Activated B cell treated with CpG ODN at 0.5 μM for 24 hours (primary cell): ENCODE measurements at regions not wholly inside any gene's neighbourhood (a gene's known extent, or its start where the extent isn't known, plus 50 kb on each side); places are given as distances from the start of the nearest gene placed in this dataset.

Source experiments
- ATAC-seq: fragments of 200-7000 bp; cut with Tn5 transposase; one replicate; pipeline ENCODE4 v1.10.0; 2021; ENCODE audit warnings: low read depth, mild to moderate bottlenecking, moderate library complexity
- CTCF ChIA-PET: fragments of 350-600 bp; sonication (Branson Sonifier 250); formaldehyde crosslinking; loops from one replicate; lab custom pipeline; 2021; ENCODE audit warnings: antibody characterized with exemption; lab: Charles Lee
- POLR2A ChIA-PET: fragments of 350-600 bp; sonication (Branson Sonifier 250); formaldehyde crosslinking; loops from one replicate; lab custom pipeline; 2021; ENCODE audit warnings: antibody characterized with exemption; lab: Charles Lee
- DNase-seq: peaks from one replicate; pipeline ENCODE4 v3.0.0; 2022
- H3K27ac Mint-ChIP-seq: one replicate; pipeline ENCODE4 v1.8.0; 2020; ENCODE audit warnings: mixed read lengths
- H3K27me3 Mint-ChIP-seq: one replicate; pipeline ENCODE4 v1.8.0; 2021; ENCODE audit warnings: mixed read lengths
- H3K36me3 Mint-ChIP-seq: one replicate; pipeline ENCODE4 v1.8.0; 2021; ENCODE audit warnings: low read depth, mixed read lengths
- H3K4me1 Mint-ChIP-seq: one replicate; pipeline ENCODE4 v1.8.0; 2021; ENCODE audit warnings: mixed read lengths
- H3K4me3 Mint-ChIP-seq: one replicate; pipeline ENCODE4 v1.8.0; 2020; ENCODE audit warnings: mild to moderate bottlenecking, mixed read lengths
- H3K9me3 Mint-ChIP-seq: one replicate; pipeline ENCODE4 v1.8.0; 2020; ENCODE audit warnings: mixed read lengths
- intact Hi-C: fragments of 100-400 bp; cut with micrococcal nuclease; formaldehyde crosslinking; loops from one replicate; pipeline ENCODE4 v1.15.1; 2024
- TF ChIP-seq, protein P1 (sequence below): fragments of 200-600 bp; IDR thresholded peaks from one replicate; pipeline ENCODE4 v1.8.0; 2022; ENCODE audit warnings: antibody characterized with exemption, mild to moderate bottlenecking

DNA sequence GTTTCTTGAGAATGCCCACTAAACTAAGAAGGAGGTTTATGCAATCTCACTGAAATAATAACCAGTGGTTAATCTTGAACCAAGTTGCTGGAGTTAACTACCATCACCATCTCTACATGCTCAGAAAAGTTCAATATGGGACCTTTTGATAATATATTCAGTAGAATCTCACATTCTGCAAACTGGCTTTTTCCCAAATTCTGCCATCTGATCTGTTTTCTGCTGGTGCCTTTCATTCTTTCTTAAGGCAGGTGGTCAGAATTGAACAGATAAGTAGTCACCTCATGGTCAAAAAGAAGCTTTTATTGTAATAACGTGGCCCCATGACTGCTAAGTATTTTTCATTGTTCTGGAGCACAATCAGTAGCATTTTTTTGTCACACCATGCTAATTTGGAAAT is 229.0 kb upstream of the GK2 start:
- Mint-ChIP-seq H3K27me3 (no peaks in the 10 kb centered on the region), H3K9me3 (no peaks in the 10 kb centered on the region), H3K36me3 (no peaks in the 10 kb centered on the region), H3K4me3 (no peak overlapping the region), H3K4me1 (no peaks in the 10 kb centered on the region), H3K27ac (no peak overlapping the region)
- ATAC-seq (no peak), DNase-seq (no peak)
- intact Hi-C loops, result no loop called here
- TF ChIP-seq, protein P1, sequence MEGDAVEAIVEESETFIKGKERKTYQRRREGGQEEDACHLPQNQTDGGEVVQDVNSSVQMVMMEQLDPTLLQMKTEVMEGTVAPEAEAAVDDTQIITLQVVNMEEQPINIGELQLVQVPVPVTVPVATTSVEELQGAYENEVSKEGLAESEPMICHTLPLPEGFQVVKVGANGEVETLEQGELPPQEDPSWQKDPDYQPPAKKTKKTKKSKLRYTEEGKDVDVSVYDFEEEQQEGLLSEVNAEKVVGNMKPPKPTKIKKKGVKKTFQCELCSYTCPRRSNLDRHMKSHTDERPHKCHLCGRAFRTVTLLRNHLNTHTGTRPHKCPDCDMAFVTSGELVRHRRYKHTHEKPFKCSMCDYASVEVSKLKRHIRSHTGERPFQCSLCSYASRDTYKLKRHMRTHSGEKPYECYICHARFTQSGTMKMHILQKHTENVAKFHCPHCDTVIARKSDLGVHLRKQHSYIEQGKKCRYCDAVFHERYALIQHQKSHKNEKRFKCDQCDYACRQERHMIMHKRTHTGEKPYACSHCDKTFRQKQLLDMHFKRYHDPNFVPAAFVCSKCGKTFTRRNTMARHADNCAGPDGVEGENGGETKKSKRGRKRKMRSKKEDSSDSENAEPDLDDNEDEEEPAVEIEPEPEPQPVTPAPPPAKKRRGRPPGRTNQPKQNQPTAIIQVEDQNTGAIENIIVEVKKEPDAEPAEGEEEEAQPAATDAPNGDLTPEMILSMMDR, result no peak
- CTCF ChIA-PET, result no interaction called here
- POLR2A ChIA-PET, result no interaction called here

DNA sequence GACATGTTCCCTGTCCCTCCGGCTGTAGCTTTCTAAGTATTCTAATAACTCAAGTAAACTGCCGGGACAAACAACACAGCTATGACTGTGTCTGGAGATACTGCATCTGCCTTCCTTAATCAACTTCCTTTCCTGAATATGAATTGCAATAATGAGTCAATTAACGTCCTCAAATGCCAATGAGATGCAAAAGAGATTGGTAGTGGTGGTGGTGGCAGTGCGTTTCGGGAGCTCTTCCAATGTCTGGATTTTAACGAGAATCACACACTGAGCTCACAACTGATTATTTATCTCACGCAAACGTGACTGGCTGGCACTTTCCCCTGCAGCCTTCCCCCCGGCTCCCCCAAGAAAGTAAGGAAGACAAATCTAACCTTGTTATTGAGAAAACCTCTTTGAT is 226.1 kb upstream of the GK2 start:
- H3K9me3 Mint-ChIP-seq, result no peaks in the 10 kb centered on the region
- TF ChIP-seq, protein P1, result no peak
- DNase-seq (no peak), ATAC-seq (no peak)
- no peak overlapping the region for H3K27ac Mint-ChIP-seq
- H3K27me3 Mint-ChIP-seq, result peaks cover 3% of the 10 kb centered on the region
- ChIA-PET POLR2A (no interaction called here), CTCF (no interaction called here)
- H3K4me1 Mint-ChIP-seq, result no peaks in the 10 kb centered on the region
- H3K36me3 Mint-ChIP-seq, result no peaks in the 10 kb centered on the region
- no peak overlapping the region for H3K4me3 Mint-ChIP-seq
- intact Hi-C loops, result no loop called here

DNA sequence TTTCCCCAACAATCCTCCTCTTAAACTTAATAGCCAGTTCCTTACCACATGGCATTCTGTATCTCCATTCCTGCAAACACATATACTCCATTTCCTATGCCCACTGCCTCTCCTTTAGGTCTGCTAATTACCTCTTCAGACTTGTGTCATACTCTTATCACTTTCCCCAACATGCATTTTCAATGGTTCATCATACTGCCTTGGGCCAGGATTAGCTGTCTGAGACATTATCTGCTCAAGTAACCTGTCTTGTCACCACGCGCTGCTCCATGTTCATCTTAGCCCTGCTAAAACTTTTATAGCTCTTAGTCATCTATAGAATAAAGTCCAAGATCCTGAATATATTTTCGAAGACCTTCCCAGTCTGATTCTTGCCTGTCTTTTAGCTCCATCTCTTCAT is 224.1 kb upstream of the GK2 start:
- TF ChIP-seq, protein P1, result no peak
- ATAC-seq, result no peak
- H3K27me3 Mint-ChIP-seq, result peaks cover 3% of the 10 kb centered on the region
- intact Hi-C loops, result no loop called here
- no peak overlapping the region for H3K4me3 Mint-ChIP-seq
- no peaks in the 10 kb centered on the region for H3K36me3 Mint-ChIP-seq
- ChIA-PET POLR2A (no interaction called here), CTCF (no interaction called here)
- no peak overlapping the region for H3K27ac Mint-ChIP-seq
- no peak for DNase-seq
- H3K4me1 Mint-ChIP-seq, result no peaks in the 10 kb centered on the region
- H3K9me3 Mint-ChIP-seq, result no peaks in the 10 kb centered on the region

DNA sequence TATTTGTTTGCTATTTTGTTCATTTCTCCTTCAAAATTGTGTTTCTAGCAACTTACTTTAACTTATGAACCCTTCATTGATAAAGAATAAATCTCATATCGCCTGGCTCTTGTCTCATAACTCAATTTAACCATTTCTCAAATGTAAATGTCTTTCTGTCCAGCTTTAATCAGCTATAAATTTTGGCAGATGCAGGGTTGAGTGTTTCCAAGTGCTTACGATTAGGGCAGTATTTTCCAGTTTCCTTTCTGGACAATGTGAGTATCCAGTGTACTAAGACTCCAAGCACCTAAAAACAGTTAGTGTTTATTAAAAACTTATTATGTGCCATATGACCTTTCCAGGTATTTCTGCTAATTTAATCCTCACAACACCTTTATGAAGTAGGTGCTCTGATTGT is 218.6 kb upstream of the GK2 start:
- H3K36me3 Mint-ChIP-seq, result no peaks in the 10 kb centered on the region
- ChIA-PET POLR2A (no interaction called here), CTCF (no interaction called here)
- DNase-seq (no peak), ATAC-seq (no peak)
- intact Hi-C loops, result no loop called here
- peaks cover 7% of the 10 kb centered on the region for H3K4me1 Mint-ChIP-seq
- TF ChIP-seq, protein P1, result no peak
- peaks cover 2% of the 10 kb centered on the region for H3K27me3 Mint-ChIP-seq
- H3K27ac Mint-ChIP-seq, result no peak overlapping the region
- no peak overlapping the region for H3K4me3 Mint-ChIP-seq
- no peaks in the 10 kb centered on the region for H3K9me3 Mint-ChIP-seq

DNA sequence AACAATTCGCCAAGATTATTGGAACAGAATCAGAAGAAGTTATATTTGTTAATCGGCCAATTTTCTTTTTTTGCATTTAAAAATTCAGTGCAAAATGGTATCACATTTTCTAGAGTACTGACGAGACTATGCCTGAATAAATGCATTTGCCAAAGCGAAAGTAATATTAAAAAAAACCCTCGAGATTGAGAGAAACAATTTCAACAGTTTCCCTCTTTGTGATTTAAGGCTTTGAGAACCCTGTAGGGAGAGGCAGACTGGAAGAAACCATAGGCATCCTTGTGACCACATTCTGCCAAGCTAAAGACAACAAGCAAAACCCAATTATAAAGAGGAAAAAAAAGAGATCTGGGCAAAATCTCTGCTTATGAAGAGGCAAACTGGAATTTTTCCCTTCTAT is 218.1 kb upstream of the GK2 start:
- Mint-ChIP-seq H3K4me3 (peak overlapping the region; percentile 11), H3K36me3 (no peaks in the 10 kb centered on the region), H3K9me3 (no peaks in the 10 kb centered on the region), H3K4me1 (peaks cover 7% of the 10 kb centered on the region), H3K27me3 (peaks cover 2% of the 10 kb centered on the region), H3K27ac (no peak overlapping the region)
- ATAC-seq (no peak), DNase-seq (no peak)
- TF ChIP-seq, protein P1, result no peak
- ChIA-PET CTCF (no interaction called here), POLR2A (no interaction called here)
- intact Hi-C loops, result no loop called here
